H9 (cell line): ENCODE measurements at regions not wholly inside any gene's neighbourhood (a gene's known extent, or its start where the extent isn't known, plus 50 kb on each side); places are given as distances from the start of the nearest gene placed in this dataset.

Experiments
- DNase-seq: peaks from one replicate; pipeline ENCODE4 v3.0.0-alpha.2; 2017
- H2AFZ ChIP-seq: one replicate; pipeline ENCODE4 v1.6.1; 2013; ENCODE audit warnings: mild to moderate bottlenecking, low read length, control low read depth, moderate library complexity
- H2AK5ac ChIP-seq: 2 replicates; pipeline ENCODE4 v1.6.1; 2013; ENCODE audit warnings: low read length, control low read depth, mixed read lengths; ENCODE audit not compliant: insufficient read length
- H2BK120ac ChIP-seq: one replicate; pipeline ENCODE4 v1.6.1; 2013; ENCODE audit warnings: low read depth, mild to moderate bottlenecking, low read length, control low read depth, inconsistent platforms; ENCODE audit not compliant: poor library complexity, severe bottlenecking
- H2BK12ac ChIP-seq: 2 replicates; pipeline ENCODE4 v1.6.1; 2013; ENCODE audit warnings: low read length, control low read depth, mixed read lengths, low read depth; ENCODE audit not compliant: insufficient read length
- H2BK15ac ChIP-seq: 2 replicates; pipeline ENCODE4 v1.6.1; 2013; ENCODE audit warnings: low read depth, low read length, control low read depth
- H2BK20ac ChIP-seq: one replicate; pipeline ENCODE4 v1.6.1; 2013; ENCODE audit warnings: low read depth, mild to moderate bottlenecking, low read length, control low read depth, inconsistent platforms; ENCODE audit not compliant: poor library complexity, severe bottlenecking
- H2BK5ac ChIP-seq: 2 replicates; pipeline ENCODE4 v1.6.1; 2013; ENCODE audit warnings: low read length, control low read depth, mixed read lengths; ENCODE audit not compliant: insufficient read length
- H3K14ac ChIP-seq: 2 replicates; pipeline ENCODE4 v1.6.1; 2013; ENCODE audit warnings: low read length, control low read depth; ENCODE audit not compliant: insufficient read depth
- H3K18ac ChIP-seq: 2 replicates; pipeline ENCODE4 v1.6.1; 2013; ENCODE audit warnings: low read depth, mild to moderate bottlenecking, mixed read lengths, low read length, control low read depth; ENCODE audit not compliant: insufficient read length
- H3K23ac ChIP-seq: 2 replicates; pipeline ENCODE4 v1.6.1; 2013; ENCODE audit warnings: low read length, control low read depth, mixed read lengths, low read depth; ENCODE audit not compliant: insufficient read length
- H3K23me2 ChIP-seq: 2 replicates; pipeline ENCODE4 v1.6.1; 2013; ENCODE audit warnings: low read depth, mild to moderate bottlenecking, mixed read lengths, low read length, control low read depth; ENCODE audit not compliant: insufficient read length, poor library complexity, severe bottlenecking
- H3K27ac ChIP-seq: 2 replicates; pipeline ENCODE4 v1.5.1; 2013; ENCODE audit warnings: low read length, control low read depth, mixed read lengths, low read depth; ENCODE audit not compliant: insufficient read length
- H3K27me3 ChIP-seq: 2 replicates; pipeline ENCODE4 v1.6.1; 2013; ENCODE audit warnings: low read length, control low read depth, inconsistent platforms; ENCODE audit not compliant: insufficient read depth
- H3K4ac ChIP-seq: 2 replicates; pipeline ENCODE4 v1.6.1; 2013; ENCODE audit warnings: low read depth, mild to moderate bottlenecking, control low read depth, inconsistent platforms, low read length, moderate library complexity
- H3K4me1 ChIP-seq: 2 replicates; pipeline ENCODE4 v1.6.1; 2013; ENCODE audit warnings: low read length, control low read depth, inconsistent platforms; ENCODE audit not compliant: insufficient read depth
- H3K4me2 ChIP-seq: 2 replicates; pipeline ENCODE4 v1.6.1; 2013; ENCODE audit warnings: low read length, control low read depth, mixed read lengths; ENCODE audit not compliant: insufficient read length, insufficient read depth
- H3K56ac ChIP-seq: 2 replicates; pipeline ENCODE4 v1.6.1; 2013; ENCODE audit warnings: low read depth, mild to moderate bottlenecking, mixed read lengths, low read length, control low read depth; ENCODE audit not compliant: insufficient read length
- H3K79me1 ChIP-seq: 2 replicates; pipeline ENCODE4 v1.6.1; 2013; ENCODE audit warnings: low read depth, mild to moderate bottlenecking, moderate library complexity, low read length, control low read depth, inconsistent platforms; ENCODE audit not compliant: insufficient read depth, poor library complexity, severe bottlenecking
- H3K79me2 ChIP-seq: 2 replicates; pipeline ENCODE4 v1.6.1; 2013; ENCODE audit warnings: low read length, control low read depth, inconsistent platforms; ENCODE audit not compliant: insufficient read depth
- H3K9ac ChIP-seq: 2 replicates; pipeline ENCODE4 v1.6.1; 2013; ENCODE audit warnings: low read length, control low read depth, mixed read lengths; ENCODE audit not compliant: insufficient read length; ENCODE audit errors: extremely low read depth
- H3K9me3 ChIP-seq: one replicate; pipeline ENCODE4 v1.6.1; 2013; ENCODE audit warnings: low read depth, low read length, inconsistent platforms; ENCODE audit not compliant: control insufficient read depth
- H3T11ph ChIP-seq: one replicate; pipeline ENCODE4 v1.6.1; 2013; ENCODE audit warnings: mild to moderate bottlenecking, low read length, control low read depth, inconsistent platforms
- H4K20me1 ChIP-seq: one replicate; pipeline ENCODE4 v1.6.1; 2013; ENCODE audit not compliant: control insufficient read depth, insufficient read length, insufficient read depth
- H4K5ac ChIP-seq: 2 replicates; pipeline ENCODE4 v1.6.1; 2013; ENCODE audit warnings: low read depth, mild to moderate bottlenecking, mixed read lengths, low read length, control low read depth; ENCODE audit not compliant: insufficient read length
- H4K8ac ChIP-seq: replicated peaks from 2 replicates; pipeline ENCODE4 v1.6.1; 2013; ENCODE audit warnings: low read length, control low read depth, mixed read lengths, low read depth; ENCODE audit not compliant: insufficient read length
- H4K91ac ChIP-seq: 2 replicates; pipeline ENCODE4 v1.6.1; 2013; ENCODE audit warnings: low read depth, mild to moderate bottlenecking, moderate library complexity, mixed read lengths, low read length, control low read depth; ENCODE audit not compliant: insufficient read length
- H3K27ac Mint-ChIP-seq, 3 experiments: 2 replicates in 2 of 3; 3 replicates in 1 of 3; pipeline ENCODE4 v1.8.0; 2020 to 2021; ENCODE audit warnings: mixed read lengths in 3 of 3, mild to moderate bottlenecking in 1 of 3, moderate library complexity in 1 of 3
- H3K27me3 Mint-ChIP-seq: 2 replicates; pipeline ENCODE4 v1.8.0; 2021; ENCODE audit warnings: low read depth, mild to moderate bottlenecking, moderate library complexity, mixed read lengths
- H3K36me3 Mint-ChIP-seq, 3 experiments: 2 replicates in 2 of 3; 3 replicates in 1 of 3; pipeline ENCODE4 v1.8.0; 2020 to 2021; ENCODE audit warnings: low read depth in 3 of 3, mixed read lengths in 3 of 3; ENCODE audit not compliant: insufficient read depth in 1 of 3
- H3K4me1 Mint-ChIP-seq, 2 experiments: 2 replicates each; pipeline ENCODE4 v1.8.0; 2020; ENCODE audit warnings: mixed read lengths in 2 of 2
- H3K4me3 Mint-ChIP-seq, 2 experiments: 2 replicates in 1 of 2; 3 replicates in 1 of 2; pipeline ENCODE4 v1.8.0; 2020 to 2021; ENCODE audit warnings: mild to moderate bottlenecking in 2 of 2, mixed read lengths in 2 of 2, moderate library complexity in 1 of 2
- H3K9me3 Mint-ChIP-seq, 2 experiments: 2 replicates in 1 of 2; 3 replicates in 1 of 2; pipeline ENCODE4 v1.8.0; 2020; ENCODE audit warnings: mild to moderate bottlenecking in 2 of 2, mixed read lengths in 2 of 2, moderate library complexity in 1 of 2
- WGBS: extraction: QIAGEN DNeasy Blood & Tissue Kit; methylation state at CpG from one replicate; pipeline ENCODE4 v1.1.7; 2013; ENCODE audit warnings: missing lambda C conversion rate, low lambda C conversion rate, mixed read lengths; ENCODE audit not compliant: insufficient read length; ENCODE audit errors: extremely low coverage; 5-methylcytosine and 5-hydroxymethylcytosine counted together
- TF ChIP-seq, protein P1 (sequence below): fragments of 200-600 bp; sonication (generic); conservative IDR thresholded peaks from 3 replicates; pipeline ENCODE4 v1.8.0; 2021; ENCODE audit warnings: antibody characterized with exemption, mild to moderate bottlenecking

- Histone ChIP-seq H4K91ac (no peak overlapping the region), H2BK15ac (no peak overlapping the region), H3K56ac (no peak overlapping the region), H2AK5ac (no peak overlapping the region), H3K79me2 (no peaks in the 10 kb centered on the region), H2BK5ac (no peak overlapping the region), H3K27me3 (no peaks in the 10 kb centered on the region), H3K4me1 (0 out of 2 replicates have a peak, but pooled peaks cover 2% of the 10 kb centered on the region), H3K23me2 (no peaks in the 10 kb centered on the region), H3K23ac (no peak overlapping the region), H2BK120ac (no peak overlapping the region), H4K8ac (no peak overlapping the region), H3K9me3 (no peaks in the 10 kb centered on the region), H3K4me2 (no peak overlapping the region), H3K14ac (no peak overlapping the region), H3K9ac (no peak overlapping the region), H3K27ac (no peak overlapping the region), H3K4ac (no peak overlapping the region), H4K20me1 (no peaks in the 10 kb centered on the region), H3K18ac (no peak overlapping the region), H2AFZ (no peak overlapping the region), H3T11ph (no peak overlapping the region), H2BK12ac (no peak overlapping the region), H3K79me1 (no peaks in the 10 kb centered on the region), H4K5ac (no peak overlapping the region), H2BK20ac (no peak overlapping the region)
- DNase-seq: no peak
- no peaks in the 10 kb centered on the region for H3K36me3 Mint-ChIP-seq
- no CpG with 5 or more reads among the region's 9 CpGs for WGBS
- TF ChIP-seq, protein P1, sequence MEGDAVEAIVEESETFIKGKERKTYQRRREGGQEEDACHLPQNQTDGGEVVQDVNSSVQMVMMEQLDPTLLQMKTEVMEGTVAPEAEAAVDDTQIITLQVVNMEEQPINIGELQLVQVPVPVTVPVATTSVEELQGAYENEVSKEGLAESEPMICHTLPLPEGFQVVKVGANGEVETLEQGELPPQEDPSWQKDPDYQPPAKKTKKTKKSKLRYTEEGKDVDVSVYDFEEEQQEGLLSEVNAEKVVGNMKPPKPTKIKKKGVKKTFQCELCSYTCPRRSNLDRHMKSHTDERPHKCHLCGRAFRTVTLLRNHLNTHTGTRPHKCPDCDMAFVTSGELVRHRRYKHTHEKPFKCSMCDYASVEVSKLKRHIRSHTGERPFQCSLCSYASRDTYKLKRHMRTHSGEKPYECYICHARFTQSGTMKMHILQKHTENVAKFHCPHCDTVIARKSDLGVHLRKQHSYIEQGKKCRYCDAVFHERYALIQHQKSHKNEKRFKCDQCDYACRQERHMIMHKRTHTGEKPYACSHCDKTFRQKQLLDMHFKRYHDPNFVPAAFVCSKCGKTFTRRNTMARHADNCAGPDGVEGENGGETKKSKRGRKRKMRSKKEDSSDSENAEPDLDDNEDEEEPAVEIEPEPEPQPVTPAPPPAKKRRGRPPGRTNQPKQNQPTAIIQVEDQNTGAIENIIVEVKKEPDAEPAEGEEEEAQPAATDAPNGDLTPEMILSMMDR: no peak
- no peak overlapping the region for H3K27ac Mint-ChIP-seq
- no peaks in the 10 kb centered on the region for H3K9me3 Mint-ChIP-seq
- no peak overlapping the region for H3K4me3 Mint-ChIP-seq
- peaks cover 4% of the 10 kb centered on the region for H3K27me3 Mint-ChIP-seq
- H3K4me1 Mint-ChIP-seq: peaks cover 31 to 36% of the 10 kb centered on the region in 2 experiments
These were observed 171.2 kb upstream of the HAAO start for GRCh38 chr2:42963452-42964068.
